ENCODE measurements at regions not wholly inside any gene's neighbourhood (a gene's known extent, or its start where the extent isn't known, plus 50 kb on each side); places are given as distances from the start of the nearest gene placed in this dataset.
"Not testable (repeated sequence)": the region's sequence is repeated elsewhere in the genome, so short reads cannot be mapped to it uniquely, and the experiment has no call there.

DNA sequence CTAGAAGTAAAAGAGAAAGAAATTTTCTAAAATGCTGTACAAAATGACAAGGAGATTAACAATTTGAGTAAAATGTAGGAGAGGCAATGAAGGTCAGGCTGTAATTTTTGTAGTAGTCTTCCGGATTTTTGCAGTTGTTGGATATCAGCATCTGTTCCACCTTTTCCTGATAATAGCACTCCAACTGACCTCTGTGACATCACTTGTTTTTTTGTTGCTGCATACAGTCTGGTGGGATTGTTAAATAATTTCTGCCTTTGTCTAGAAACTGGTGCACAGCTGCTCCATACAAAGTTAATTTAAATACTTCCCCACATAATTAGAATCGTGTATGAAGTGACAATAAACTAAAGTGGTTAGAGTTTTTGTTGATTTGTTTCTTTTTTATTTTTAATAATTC is 731.4 kb downstream of the PLOD2 start:
- no peak overlapping the region for H3K27ac ChIP-seq
- ATAC-seq, result no peak
- 41 to 53% methylated on average over 2 of the region's 2 CpGs for WGBS, 2 donors (ENCODE audit: low coverage in 1 of 2)

DNA sequence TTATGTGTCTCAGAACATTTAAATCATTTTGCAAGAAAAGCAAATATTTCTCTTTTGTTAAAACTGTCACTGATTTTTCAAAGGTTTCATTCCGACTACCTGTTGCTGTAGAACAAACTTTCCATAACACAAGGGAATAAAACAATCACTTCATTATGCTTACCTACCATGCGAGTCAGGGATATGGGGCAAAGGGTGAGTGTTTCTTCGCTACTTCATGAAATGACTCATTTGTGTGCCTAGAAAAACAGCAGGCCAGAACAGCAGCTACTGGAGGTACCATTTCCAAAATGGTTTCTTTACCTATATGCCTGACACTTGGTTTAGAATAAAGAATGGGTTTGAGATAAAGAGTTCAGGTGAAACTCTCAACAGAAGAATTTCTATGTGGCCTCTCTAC is 712.5 kb downstream of the PLOD2 start:
- Histone ChIP-seq H3K27me3 (no peaks in the 10 kb centered on the region), H3K4me1 (peaks cover 0 to 7% (median 0%) of the 10 kb centered on the region in 3 donors), H3K36me3 (no peaks in the 10 kb centered on the region), H3K27ac (no peak overlapping the region), H3K9me3 (no peaks in the 10 kb centered on the region), H3K4me3 (no peak overlapping the region)
- no peak for ATAC-seq
- TF ChIP-seq POLR2A (IDR thresholded peaks at IDR 0.05) (no peak), EP300 (IDR thresholded peaks at IDR 0.05) (no peak), POLR2AphosphoS5 (IDR thresholded peaks at IDR 0.05) (no peak)
- TF ChIP-seq, protein P1, sequence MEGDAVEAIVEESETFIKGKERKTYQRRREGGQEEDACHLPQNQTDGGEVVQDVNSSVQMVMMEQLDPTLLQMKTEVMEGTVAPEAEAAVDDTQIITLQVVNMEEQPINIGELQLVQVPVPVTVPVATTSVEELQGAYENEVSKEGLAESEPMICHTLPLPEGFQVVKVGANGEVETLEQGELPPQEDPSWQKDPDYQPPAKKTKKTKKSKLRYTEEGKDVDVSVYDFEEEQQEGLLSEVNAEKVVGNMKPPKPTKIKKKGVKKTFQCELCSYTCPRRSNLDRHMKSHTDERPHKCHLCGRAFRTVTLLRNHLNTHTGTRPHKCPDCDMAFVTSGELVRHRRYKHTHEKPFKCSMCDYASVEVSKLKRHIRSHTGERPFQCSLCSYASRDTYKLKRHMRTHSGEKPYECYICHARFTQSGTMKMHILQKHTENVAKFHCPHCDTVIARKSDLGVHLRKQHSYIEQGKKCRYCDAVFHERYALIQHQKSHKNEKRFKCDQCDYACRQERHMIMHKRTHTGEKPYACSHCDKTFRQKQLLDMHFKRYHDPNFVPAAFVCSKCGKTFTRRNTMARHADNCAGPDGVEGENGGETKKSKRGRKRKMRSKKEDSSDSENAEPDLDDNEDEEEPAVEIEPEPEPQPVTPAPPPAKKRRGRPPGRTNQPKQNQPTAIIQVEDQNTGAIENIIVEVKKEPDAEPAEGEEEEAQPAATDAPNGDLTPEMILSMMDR (IDR thresholded peaks at IDR 0.05), result no peak
- WGBS, 2 donors (ENCODE audit: low coverage in 1 of 2), result 80 to 92% methylated on average over 1 to 3 of the region's 3 CpGs

More for the DNA sequence above, 731.4 kb downstream of the PLOD2 start:
- no peaks in the 10 kb centered on the region for H3K27me3 ChIP-seq
- no peak overlapping the region for H3K4me3 ChIP-seq
- no peaks in the 10 kb centered on the region for H3K9me3 ChIP-seq
- H3K36me3 ChIP-seq, result no peaks in the 10 kb centered on the region
- H3K4me1 ChIP-seq, result no peaks in the 10 kb centered on the region
- TF ChIP-seq POLR2AphosphoS5 (IDR thresholded peaks at IDR 0.05), result no peak
- TF ChIP-seq, protein P1 (IDR thresholded peaks at IDR 0.05), result no peak
- no peak for TF ChIP-seq POLR2A (IDR thresholded peaks at IDR 0.05)
- no peak for TF ChIP-seq EP300 (IDR thresholded peaks at IDR 0.05)

GRCh38 chr3:145450018-145450682 is 710.8 kb downstream of the PLOD2 start:
- H3K27ac ChIP-seq, result no peak overlapping the region
- no peaks in the 10 kb centered on the region for H3K9me3 ChIP-seq
- no peaks in the 10 kb centered on the region for H3K27me3 ChIP-seq
- TF ChIP-seq POLR2AphosphoS5 (IDR thresholded peaks at IDR 0.05) (no peak), EP300 (IDR thresholded peaks at IDR 0.05) (no peak), POLR2A (IDR thresholded peaks at IDR 0.05) (no peak)
- TF ChIP-seq, protein P1 (IDR thresholded peaks at IDR 0.05), result no peak
- H3K36me3 ChIP-seq, result no peaks in the 10 kb centered on the region
- peaks cover 0 to 7% (median 0%) of the 10 kb centered on the region in 3 donors for H3K4me1 ChIP-seq
- no peak overlapping the region for H3K4me3 ChIP-seq
- ATAC-seq, result no peak

DNA sequence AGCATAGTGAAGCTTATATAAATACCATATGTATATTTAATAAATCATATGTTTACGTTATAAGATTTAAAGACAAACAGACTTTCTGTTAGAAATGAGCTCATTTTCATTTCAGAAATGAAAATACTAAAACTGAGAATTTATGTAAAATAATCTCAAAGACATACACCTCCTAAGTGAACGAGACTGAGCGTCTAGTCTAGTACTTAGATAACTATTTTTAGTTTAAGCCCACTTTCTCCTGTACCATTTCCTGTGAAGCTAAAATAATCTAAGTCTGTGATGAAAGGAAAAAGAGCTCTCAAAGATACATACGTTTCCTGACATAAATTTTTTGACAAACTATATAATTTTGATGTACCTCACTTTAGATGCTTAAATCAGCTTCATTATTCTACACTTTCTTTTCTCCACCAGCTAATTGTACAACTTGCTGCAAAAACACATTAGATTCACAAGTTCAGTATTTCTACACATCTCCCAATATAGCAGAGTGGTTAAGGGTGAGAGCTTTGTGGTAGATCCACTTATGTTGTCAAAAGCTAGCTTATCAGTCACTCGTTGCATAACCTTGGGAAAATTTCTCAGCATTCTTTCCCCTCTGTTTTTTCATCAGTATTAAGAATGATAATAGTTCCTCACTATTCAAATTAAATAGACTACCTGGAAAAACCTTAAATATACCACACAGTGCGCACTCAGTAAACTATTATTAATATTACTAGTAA is 703.0 kb downstream of the PLOD2 start:
- no peak for ATAC-seq
- Histone ChIP-seq H3K27ac (no peak overlapping the region), H3K4me3 (no peak overlapping the region), H3K36me3 (no peaks in the 10 kb centered on the region), H3K4me1 (no peaks in the 10 kb centered on the region), H3K9me3 (no peaks in the 10 kb centered on the region), H3K27me3 (no peaks in the 10 kb centered on the region)
- 64 to 65% methylated on average over 6 of the region's 6 CpGs for WGBS, 2 donors (ENCODE audit: low coverage in 1 of 2)
- TF ChIP-seq POLR2A (IDR thresholded peaks at IDR 0.05) (no peak), EP300 (IDR thresholded peaks at IDR 0.05) (no peak), POLR2AphosphoS5 (IDR thresholded peaks at IDR 0.05) (no peak)
- TF ChIP-seq, protein P1 (IDR thresholded peaks at IDR 0.05), result no peak

DNA sequence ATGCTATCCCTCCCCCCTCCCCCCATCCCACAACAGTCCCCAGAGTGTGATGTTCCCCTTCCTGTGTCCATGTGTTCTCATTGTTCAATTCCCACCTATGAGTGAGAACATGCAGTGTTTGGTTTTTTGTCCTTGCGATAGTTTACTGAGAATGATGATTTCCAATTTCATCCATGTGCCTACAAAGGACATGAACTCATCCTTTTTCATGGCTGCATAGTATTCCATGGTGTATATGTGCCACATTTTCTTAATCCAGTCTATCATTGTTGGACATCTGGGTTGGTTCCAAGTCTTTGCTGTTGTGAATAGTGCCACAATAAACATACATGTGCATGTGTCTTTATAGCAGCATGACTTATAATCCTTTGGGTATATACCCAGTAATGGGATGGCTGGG is 701.3 kb downstream of the PLOD2 start:
- H3K27me3 ChIP-seq, H3K4me1 ChIP-seq, H3K9me3 ChIP-seq, H3K27ac ChIP-seq, ATAC-seq, H3K36me3 ChIP-seq, H3K4me3 ChIP-seq: not testable (repeated sequence)
- WGBS, 2 donors (ENCODE audit: low coverage in 1 of 2), result no CpG with 5 or more reads among the region's 1 CpG
